22Rv1 (cell line): ENCODE measurements at regions not wholly inside any gene's neighbourhood (a gene's known extent, or its start where the extent isn't known, plus 50 kb on each side); places are given as distances from the start of the nearest gene placed in this dataset.

Experiments
- H3K27ac ChIP-seq: fragments of 450-650 bp; 2 replicates; pipeline ENCODE4 v1.5.1; 2017
- ZFX ChIP-seq: fragments of 450-650 bp; IDR thresholded peaks from 2 replicates; pipeline ENCODE4 v1.6.1; 2017; ENCODE audit warnings: antibody characterized with exemption, borderline replicate concordance
- TF ChIP-seq, protein P1 (sequence below): fragments of 450-650 bp; IDR thresholded peaks from 2 replicates; pipeline ENCODE4 v1.5.1; 2017; ENCODE audit warnings: mild to moderate bottlenecking

DNA sequence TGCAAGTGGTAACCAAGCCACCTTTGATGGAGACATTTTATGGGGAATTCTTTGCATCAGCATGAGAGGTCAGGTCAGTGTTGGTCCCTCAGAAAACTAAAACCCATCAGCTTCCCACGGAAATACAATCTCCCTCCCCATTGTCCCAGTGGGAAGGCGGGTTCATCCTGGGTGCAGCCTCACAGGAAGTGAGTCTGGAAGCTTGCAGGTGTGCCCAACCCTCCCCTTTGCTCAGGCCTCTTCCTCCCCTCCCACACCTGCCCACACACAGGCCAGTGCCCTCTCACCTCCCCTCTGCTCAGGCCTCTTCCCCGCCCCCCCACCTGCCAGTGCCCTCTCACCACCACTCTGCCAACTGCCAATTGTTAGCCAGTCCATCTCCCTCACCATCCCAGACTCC lies 166.8 kb upstream of the RAB6C start:
- TF ChIP-seq, protein P1, sequence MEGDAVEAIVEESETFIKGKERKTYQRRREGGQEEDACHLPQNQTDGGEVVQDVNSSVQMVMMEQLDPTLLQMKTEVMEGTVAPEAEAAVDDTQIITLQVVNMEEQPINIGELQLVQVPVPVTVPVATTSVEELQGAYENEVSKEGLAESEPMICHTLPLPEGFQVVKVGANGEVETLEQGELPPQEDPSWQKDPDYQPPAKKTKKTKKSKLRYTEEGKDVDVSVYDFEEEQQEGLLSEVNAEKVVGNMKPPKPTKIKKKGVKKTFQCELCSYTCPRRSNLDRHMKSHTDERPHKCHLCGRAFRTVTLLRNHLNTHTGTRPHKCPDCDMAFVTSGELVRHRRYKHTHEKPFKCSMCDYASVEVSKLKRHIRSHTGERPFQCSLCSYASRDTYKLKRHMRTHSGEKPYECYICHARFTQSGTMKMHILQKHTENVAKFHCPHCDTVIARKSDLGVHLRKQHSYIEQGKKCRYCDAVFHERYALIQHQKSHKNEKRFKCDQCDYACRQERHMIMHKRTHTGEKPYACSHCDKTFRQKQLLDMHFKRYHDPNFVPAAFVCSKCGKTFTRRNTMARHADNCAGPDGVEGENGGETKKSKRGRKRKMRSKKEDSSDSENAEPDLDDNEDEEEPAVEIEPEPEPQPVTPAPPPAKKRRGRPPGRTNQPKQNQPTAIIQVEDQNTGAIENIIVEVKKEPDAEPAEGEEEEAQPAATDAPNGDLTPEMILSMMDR, result no peak
- no peak for TF ChIP-seq ZFX
- H3K27ac ChIP-seq, result no peak overlapping the region

DNA sequence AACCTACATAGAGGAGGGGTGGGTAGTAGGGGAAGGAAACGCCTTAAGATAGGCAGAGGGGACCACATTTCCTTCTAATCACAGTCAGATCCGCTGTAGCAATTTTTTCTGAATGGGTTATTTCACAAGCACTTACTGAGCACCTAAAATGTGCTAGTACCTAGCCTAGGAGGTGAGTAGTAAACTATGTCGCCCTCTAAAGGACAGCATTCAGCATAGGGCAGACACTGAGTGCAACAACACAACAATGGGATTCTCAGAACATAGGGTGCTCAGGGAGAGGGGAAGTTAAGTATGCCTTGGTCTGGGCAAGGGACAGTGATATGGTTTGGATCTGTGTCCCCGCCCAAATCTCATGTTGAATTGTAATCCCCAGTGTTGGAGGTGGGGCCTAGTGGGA lies 166.1 kb upstream of the RAB6C start:
- no peak overlapping the region for H3K27ac ChIP-seq
- no peak for TF ChIP-seq ZFX
- TF ChIP-seq, protein P1, result peak; percentile 22; the same call in 1 of the 2 replicates

DNA sequence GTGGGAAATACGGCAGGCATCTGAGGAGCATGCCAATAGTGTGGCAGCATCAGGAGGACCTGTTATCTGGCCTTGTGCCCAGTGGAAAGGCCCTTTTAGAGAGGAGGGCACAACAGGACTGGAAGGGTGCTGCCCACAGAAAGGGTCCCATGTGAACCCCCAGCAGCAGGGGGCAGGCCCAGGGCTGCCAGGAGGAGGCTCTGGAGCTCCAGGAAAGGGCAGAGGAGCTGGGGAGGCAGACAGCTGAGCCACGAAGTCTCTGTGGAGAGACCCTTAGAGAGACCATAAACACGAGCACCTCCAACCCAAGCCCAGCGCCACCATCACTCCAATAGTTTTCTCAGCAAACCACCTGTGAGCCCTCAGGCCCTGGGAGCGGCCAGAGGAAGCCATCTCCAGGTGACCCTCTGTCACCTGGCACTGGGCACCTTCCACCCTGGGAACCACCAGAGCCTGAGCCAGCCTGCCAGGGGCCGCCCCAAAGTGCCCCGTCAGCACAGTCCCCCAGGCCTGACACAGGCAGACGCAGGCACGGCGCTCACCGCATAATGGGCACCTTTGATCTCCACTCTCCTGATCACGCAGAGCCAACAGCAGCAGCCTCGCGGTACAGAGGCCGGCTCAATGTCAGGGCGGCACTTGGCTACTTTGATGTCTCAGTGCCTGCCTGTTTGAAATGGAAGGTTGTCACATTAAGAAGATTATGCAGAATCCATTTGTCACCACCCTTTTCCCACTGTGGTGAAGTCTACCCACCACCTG lies 162.5 kb upstream of the RAB6C start:
- no peak overlapping the region for H3K27ac ChIP-seq
- no peak for TF ChIP-seq ZFX
- TF ChIP-seq, protein P1, result no peak

DNA sequence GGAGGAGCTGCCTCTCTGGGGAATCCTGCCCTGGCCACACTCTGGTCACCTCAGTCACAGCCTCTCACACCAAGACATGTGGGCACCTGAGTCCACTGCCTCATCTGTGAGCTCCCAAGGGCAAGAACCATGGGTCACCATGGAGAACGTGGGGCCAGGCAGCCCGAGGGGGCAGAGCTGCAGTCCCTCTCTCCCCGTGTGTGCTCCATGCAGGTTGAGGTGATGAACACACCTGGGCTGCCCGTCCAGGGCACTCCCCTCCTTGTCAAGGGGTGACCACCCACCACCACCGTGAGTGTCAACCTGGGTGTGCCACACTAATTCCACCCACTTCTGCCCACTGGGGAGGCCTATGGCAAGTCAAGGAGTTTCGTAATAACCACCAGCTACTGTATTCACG lies 159.6 kb upstream of the RAB6C start:
- TF ChIP-seq, protein P1, result no peak
- no peak for TF ChIP-seq ZFX
- no peak overlapping the region for H3K27ac ChIP-seq

DNA sequence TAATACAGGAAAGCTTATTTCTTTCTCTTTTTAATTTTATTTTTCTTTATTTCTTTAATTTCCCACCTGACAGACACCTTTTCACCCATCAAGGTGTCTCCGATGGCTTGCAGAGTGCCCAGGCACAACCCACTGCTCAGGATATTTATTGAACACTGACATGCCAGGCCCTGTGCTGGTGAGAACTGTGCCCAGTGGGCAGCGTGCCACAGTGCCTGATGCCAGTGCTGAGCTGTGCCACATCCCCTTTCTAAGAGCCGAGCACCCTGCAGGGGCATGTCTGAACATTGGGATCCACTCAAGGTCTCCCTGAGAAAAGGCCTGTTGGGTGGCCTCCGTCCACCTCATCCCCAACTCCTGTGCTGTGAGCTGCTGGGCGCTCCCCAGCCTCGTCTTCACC lies 158.6 kb upstream of the RAB6C start:
- TF ChIP-seq, protein P1, result no peak
- no peak for TF ChIP-seq ZFX
- no peak overlapping the region for H3K27ac ChIP-seq

GRCh38 chr2:129821445-129821844 lies 158.0 kb upstream of the RAB6C start:
- TF ChIP-seq ZFX, result no peak
- TF ChIP-seq, protein P1, result no peak
- no peak overlapping the region for H3K27ac ChIP-seq

GRCh38 chr2:129823044-129823443 lies 156.4 kb upstream of the RAB6C start:
- TF ChIP-seq, protein P1, result no peak
- no peak for TF ChIP-seq ZFX
- no peak overlapping the region for H3K27ac ChIP-seq
